OCI-LY3 (cell line): ENCODE measurements at regions not wholly inside any gene's neighbourhood (a gene's known extent, or its start where the extent isn't known, plus 50 kb on each side); places are given as distances from the start of the nearest gene placed in this dataset.

Experiments
- EZH2phosphoT487 ChIP-seq: fragments of 200-600 bp; shearing (Covaris generic); IDR thresholded peaks from 2 replicates; pipeline ENCODE4 v1.6.1; 2018; ENCODE audit warnings: antibody characterized with exemption, mixed run types, low read depth
- TF ChIP-seq, protein P1 (sequence below): fragments of 200-600, 300-600 bp; sonication (generic); IDR thresholded peaks from 2 replicates; pipeline ENCODE4 v1.5.1; 2014; ENCODE audit warnings: antibody characterized with exemption, low read length, low read depth

GRCh38 chr9:33659921-33660320 lies 135.4 kb upstream of the PRSS3 start:
- TF ChIP-seq EZH2phosphoT487, result no peak
- TF ChIP-seq, protein P1, sequence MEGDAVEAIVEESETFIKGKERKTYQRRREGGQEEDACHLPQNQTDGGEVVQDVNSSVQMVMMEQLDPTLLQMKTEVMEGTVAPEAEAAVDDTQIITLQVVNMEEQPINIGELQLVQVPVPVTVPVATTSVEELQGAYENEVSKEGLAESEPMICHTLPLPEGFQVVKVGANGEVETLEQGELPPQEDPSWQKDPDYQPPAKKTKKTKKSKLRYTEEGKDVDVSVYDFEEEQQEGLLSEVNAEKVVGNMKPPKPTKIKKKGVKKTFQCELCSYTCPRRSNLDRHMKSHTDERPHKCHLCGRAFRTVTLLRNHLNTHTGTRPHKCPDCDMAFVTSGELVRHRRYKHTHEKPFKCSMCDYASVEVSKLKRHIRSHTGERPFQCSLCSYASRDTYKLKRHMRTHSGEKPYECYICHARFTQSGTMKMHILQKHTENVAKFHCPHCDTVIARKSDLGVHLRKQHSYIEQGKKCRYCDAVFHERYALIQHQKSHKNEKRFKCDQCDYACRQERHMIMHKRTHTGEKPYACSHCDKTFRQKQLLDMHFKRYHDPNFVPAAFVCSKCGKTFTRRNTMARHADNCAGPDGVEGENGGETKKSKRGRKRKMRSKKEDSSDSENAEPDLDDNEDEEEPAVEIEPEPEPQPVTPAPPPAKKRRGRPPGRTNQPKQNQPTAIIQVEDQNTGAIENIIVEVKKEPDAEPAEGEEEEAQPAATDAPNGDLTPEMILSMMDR, result no peak
